Glutamatergic neuron (in vitro differentiated cells): ENCODE measurements at regions not wholly inside any gene's neighbourhood (a gene's known extent, or its start where the extent isn't known, plus 50 kb on each side); places are given as distances from the start of the nearest gene placed in this dataset.

Experiments used
- DNase-seq: peaks from one replicate; pipeline ENCODE4 v3.0.0; 2022
- H3K27ac Mint-ChIP-seq: one replicate; pipeline ENCODE4 v1.8.0; 2020; ENCODE audit warnings: mild to moderate bottlenecking, mixed read lengths, inconsistent platforms; ENCODE audit not compliant: unreplicated experiment
- H3K27me3 Mint-ChIP-seq: one replicate; pipeline ENCODE4 v1.8.0; 2020; ENCODE audit warnings: mild to moderate bottlenecking, moderate library complexity, mixed read lengths, inconsistent platforms; ENCODE audit not compliant: unreplicated experiment
- H3K36me3 Mint-ChIP-seq: one replicate; pipeline ENCODE4 v1.8.0; 2020; ENCODE audit warnings: mild to moderate bottlenecking, mixed read lengths, inconsistent platforms; ENCODE audit not compliant: unreplicated experiment
- H3K4me1 Mint-ChIP-seq: one replicate; pipeline ENCODE4 v1.8.0; 2020; ENCODE audit warnings: mild to moderate bottlenecking, low read depth, mixed read lengths, inconsistent platforms; ENCODE audit not compliant: unreplicated experiment
- H3K4me3 Mint-ChIP-seq: one replicate; pipeline ENCODE4 v1.8.0; 2020; ENCODE audit warnings: mild to moderate bottlenecking, mixed read lengths, inconsistent platforms; ENCODE audit not compliant: unreplicated experiment
- H3K9me3 Mint-ChIP-seq: one replicate; pipeline ENCODE4 v1.8.0; 2020; ENCODE audit warnings: mild to moderate bottlenecking, moderate library complexity, mixed read lengths, inconsistent platforms; ENCODE audit not compliant: unreplicated experiment
- TF ChIP-seq, protein P1 (sequence below): fragments of 200-600 bp; sonication (generic); IDR thresholded peaks from one replicate; pipeline ENCODE4 v1.5.0; 2021; ENCODE audit not compliant: partially characterized antibody, unreplicated experiment

DNA sequence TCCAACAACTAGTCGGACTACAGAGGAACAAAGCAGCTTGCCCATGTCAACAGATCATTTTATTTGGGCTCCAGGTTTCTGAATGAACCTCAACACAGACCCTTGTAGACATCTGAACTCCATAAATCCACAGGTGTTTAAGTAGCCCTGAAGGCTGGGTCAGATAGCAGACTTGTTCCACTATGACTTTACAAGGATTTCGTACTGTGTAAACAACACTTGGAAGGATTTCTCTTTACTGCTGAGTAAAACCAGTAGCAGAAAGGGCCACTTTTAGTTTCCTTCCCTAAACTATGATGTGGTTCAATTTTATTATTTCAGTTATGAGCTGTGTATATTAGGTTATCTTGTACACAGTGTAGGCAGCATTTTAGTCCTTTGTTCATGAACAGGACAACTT lies 316.4 kb upstream of the ADGRL2 start:
- peaks cover 4% of the 10 kb centered on the region for H3K36me3 Mint-ChIP-seq
- H3K4me3 Mint-ChIP-seq, result no peak overlapping the region
- DNase-seq, result no peak
- no peak overlapping the region for H3K27ac Mint-ChIP-seq
- TF ChIP-seq, protein P1, sequence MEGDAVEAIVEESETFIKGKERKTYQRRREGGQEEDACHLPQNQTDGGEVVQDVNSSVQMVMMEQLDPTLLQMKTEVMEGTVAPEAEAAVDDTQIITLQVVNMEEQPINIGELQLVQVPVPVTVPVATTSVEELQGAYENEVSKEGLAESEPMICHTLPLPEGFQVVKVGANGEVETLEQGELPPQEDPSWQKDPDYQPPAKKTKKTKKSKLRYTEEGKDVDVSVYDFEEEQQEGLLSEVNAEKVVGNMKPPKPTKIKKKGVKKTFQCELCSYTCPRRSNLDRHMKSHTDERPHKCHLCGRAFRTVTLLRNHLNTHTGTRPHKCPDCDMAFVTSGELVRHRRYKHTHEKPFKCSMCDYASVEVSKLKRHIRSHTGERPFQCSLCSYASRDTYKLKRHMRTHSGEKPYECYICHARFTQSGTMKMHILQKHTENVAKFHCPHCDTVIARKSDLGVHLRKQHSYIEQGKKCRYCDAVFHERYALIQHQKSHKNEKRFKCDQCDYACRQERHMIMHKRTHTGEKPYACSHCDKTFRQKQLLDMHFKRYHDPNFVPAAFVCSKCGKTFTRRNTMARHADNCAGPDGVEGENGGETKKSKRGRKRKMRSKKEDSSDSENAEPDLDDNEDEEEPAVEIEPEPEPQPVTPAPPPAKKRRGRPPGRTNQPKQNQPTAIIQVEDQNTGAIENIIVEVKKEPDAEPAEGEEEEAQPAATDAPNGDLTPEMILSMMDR, result no peak
- peaks cover 3% of the 10 kb centered on the region for H3K9me3 Mint-ChIP-seq
- no peaks in the 10 kb centered on the region for H3K4me1 Mint-ChIP-seq
- peaks cover 2% of the 10 kb centered on the region for H3K27me3 Mint-ChIP-seq

- Mint-ChIP-seq H3K4me1 (peaks cover 1% of the 10 kb centered on the region), H3K27ac (no peak overlapping the region), H3K27me3 (peaks cover 1% of the 10 kb centered on the region), H3K36me3 (no peaks in the 10 kb centered on the region), H3K4me3 (no peak overlapping the region), H3K9me3 (peaks cover 3% of the 10 kb centered on the region)
- TF ChIP-seq, protein P1, result no peak
- no peak for DNase-seq
Measured at GRCh38 chr1:81478219-81478618, 322.5 kb upstream of the ADGRL2 start.

- peaks cover 3% of the 10 kb centered on the region for H3K9me3 Mint-ChIP-seq
- H3K27ac Mint-ChIP-seq, result no peak overlapping the region
- peaks cover 1% of the 10 kb centered on the region for H3K27me3 Mint-ChIP-seq
- peaks cover 1% of the 10 kb centered on the region for H3K4me1 Mint-ChIP-seq
- H3K36me3 Mint-ChIP-seq, result no peaks in the 10 kb centered on the region
- no peak overlapping the region for H3K4me3 Mint-ChIP-seq
- DNase-seq, result no peak
- TF ChIP-seq, protein P1, result no peak
Measured at GRCh38 chr1:81477710-81478109, 323.0 kb upstream of the ADGRL2 start.

GRCh38 chr1:81472387-81472786 lies 328.3 kb upstream of the ADGRL2 start:
- H3K9me3 Mint-ChIP-seq, result no peaks in the 10 kb centered on the region
- TF ChIP-seq, protein P1, result no peak
- H3K4me3 Mint-ChIP-seq, result no peak overlapping the region
- H3K36me3 Mint-ChIP-seq, result no peaks in the 10 kb centered on the region
- no peak for DNase-seq
- peaks cover 3% of the 10 kb centered on the region for H3K4me1 Mint-ChIP-seq
- H3K27me3 Mint-ChIP-seq, result no peaks in the 10 kb centered on the region
- no peak overlapping the region for H3K27ac Mint-ChIP-seq

DNA sequence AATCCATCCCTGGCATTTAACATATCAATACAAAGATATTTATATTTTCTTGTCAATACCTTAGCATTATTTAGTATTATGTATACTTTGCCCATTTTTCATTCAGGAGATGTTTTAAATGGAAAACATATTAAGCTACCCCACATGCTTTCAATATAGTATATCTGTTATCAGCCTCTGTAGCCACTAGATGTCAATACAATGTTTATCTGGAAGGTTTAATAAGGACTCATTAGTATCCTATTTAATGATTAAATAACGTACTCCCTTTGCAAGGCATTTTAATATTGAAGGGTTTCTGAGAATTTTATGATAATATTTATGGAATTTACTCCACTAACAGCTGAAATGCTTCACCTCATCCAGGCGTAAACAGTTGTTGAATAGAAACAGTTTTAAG lies 329.5 kb upstream of the ADGRL2 start:
- H3K4me1 Mint-ChIP-seq, result peaks cover 3% of the 10 kb centered on the region
- no peaks in the 10 kb centered on the region for H3K27me3 Mint-ChIP-seq
- TF ChIP-seq, protein P1, result no peak
- H3K27ac Mint-ChIP-seq, result no peak overlapping the region
- no peaks in the 10 kb centered on the region for H3K36me3 Mint-ChIP-seq
- no peaks in the 10 kb centered on the region for H3K9me3 Mint-ChIP-seq
- DNase-seq, result no peak
- H3K4me3 Mint-ChIP-seq, result no peak overlapping the region
